ENCODE measurements at regions not wholly inside any gene's neighbourhood (a gene's known extent, or its start where the extent isn't known, plus 50 kb on each side); places are given as distances from the start of the nearest gene placed in this dataset.

GRCh38 chr18:68623342-68623741 lies 91.6 kb downstream of the TMX3 start:
- DNase-seq = peak in 37 of 51 donors; percentile 1 to 74 (median 17)

- no peak for DNase-seq
Observed at GRCh38 chr18:68611311-68611710, 103.6 kb downstream of the TMX3 start.

GRCh38 chr18:68608851-68609490 lies 105.9 kb downstream of the TMX3 start:
- no peak for DNase-seq

GRCh38 chr18:68607852-68608251 lies 107.1 kb downstream of the TMX3 start:
- DNase-seq = no peak

GRCh38 chr18:68604256-68604655 lies 110.7 kb downstream of the TMX3 start:
- DNase-seq = no peak

- DNase-seq = no peak
Observed at GRCh38 chr18:68596016-68596415, 118.9 kb downstream of the TMX3 start.

- no peak for DNase-seq
Observed at GRCh38 chr18:68588169-68588568, 126.7 kb downstream of the TMX3 start.

- no peak for DNase-seq
Observed at GRCh38 chr18:68583685-68584084, 131.2 kb downstream of the TMX3 start.

- no peak for DNase-seq
Observed at GRCh38 chr18:68574311-68574710, 140.6 kb downstream of the TMX3 start.

GRCh38 chr18:68569936-68570335 lies 145.0 kb downstream of the TMX3 start:
- DNase-seq = no peak

GRCh38 chr18:68568364-68569155 lies 146.3 kb downstream of the TMX3 start:
- DNase-seq = no peak

GRCh38 chr18:68566991-68567390 lies 147.9 kb downstream of the TMX3 start:
- DNase-seq = no peak

- no peak for DNase-seq
Observed at GRCh38 chr18:68564961-68565360, 149.9 kb downstream of the TMX3 start.

- no peak for DNase-seq
Observed at GRCh38 chr18:68564351-68564750, 150.6 kb downstream of the TMX3 start.

- DNase-seq = no peak
Observed at GRCh38 chr18:68560128-68560527, 154.8 kb downstream of the TMX3 start.

GRCh38 chr18:68557183-68557582 lies 157.7 kb downstream of the TMX3 start:
- DNase-seq = no peak

GRCh38 chr18:68555879-68556301 lies 159.0 kb downstream of the TMX3 start:
- DNase-seq = no peak

GRCh38 chr18:68548904-68549870 lies 165.7 kb downstream of the TMX3 start:
- no peak for DNase-seq

- no peak for DNase-seq
Observed at GRCh38 chr18:68543344-68543743, 171.6 kb downstream of the TMX3 start.

GRCh38 chr18:68542846-68543245 lies 172.1 kb downstream of the TMX3 start:
- DNase-seq = no peak

GRCh38 chr18:68533641-68534040 lies 181.3 kb downstream of the TMX3 start:
- DNase-seq = no peak

- DNase-seq = peak in 4 of 51 donors; percentile 1 to 27 (median 6)
Observed at GRCh38 chr18:68532328-68532885, 182.5 kb downstream of the TMX3 start.
